ENCODE measurements at regions not wholly inside any gene's neighbourhood (a gene's known extent, or its start where the extent isn't known, plus 50 kb on each side); places are given as distances from the start of the nearest gene placed in this dataset.

DNA sequence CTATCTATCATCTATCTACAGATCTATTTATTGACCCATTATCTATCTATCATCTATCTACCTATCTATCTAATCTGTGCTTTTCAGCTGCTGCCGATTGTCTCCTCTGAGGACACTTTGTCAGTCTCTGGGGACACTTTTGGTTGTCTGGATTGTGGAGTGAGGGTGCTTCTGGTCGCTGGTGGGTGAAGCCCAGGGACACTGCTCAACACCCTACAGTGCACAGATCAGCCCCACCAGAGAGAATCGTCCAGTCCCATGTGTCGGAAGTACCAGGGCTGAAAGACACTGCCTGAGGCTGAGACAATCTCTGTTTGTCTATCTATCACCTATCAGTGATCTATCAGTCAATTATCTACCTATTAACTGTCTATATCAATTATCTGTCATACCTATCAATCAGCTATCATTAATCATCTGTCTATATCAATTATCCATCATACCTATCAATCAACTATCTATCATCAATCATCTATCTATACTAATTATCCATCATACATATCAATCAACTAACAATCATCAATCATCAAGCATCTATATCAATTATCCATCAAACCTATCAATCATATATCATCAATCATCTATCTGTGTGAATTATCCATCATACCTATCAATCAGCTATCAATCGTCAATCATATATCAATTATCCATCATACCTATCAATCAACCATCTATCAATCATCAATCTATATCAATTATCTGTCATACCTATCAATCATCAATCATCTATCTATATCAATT lies 70.0 kb upstream of the PPP2R3B start:
- Histone ChIP-seq H3K79me1 (ENCODE audit: insufficient read depth, low read depth, low read length, poor library complexity, severe bottlenecking) (no peaks in the 10 kb centered on the region), H3K9me3 (ENCODE audit: control insufficient read depth, low read depth, low read length) (no peaks in the 10 kb centered on the region), H3K18ac (ENCODE audit: insufficient read length, low read depth, low read length) (no peak overlapping the region), H3T11ph (ENCODE audit: low read length) (no peak overlapping the region), H2BK20ac (ENCODE audit: low read depth, low read length, poor library complexity, severe bottlenecking) (no peak overlapping the region), H3K14ac (ENCODE audit: insufficient read depth, low read length) (no peak overlapping the region), H3K23ac (ENCODE audit: insufficient read length, low read depth, low read length) (no peak overlapping the region), H3K4ac (ENCODE audit: low read depth, low read length) (no peak overlapping the region), H2AFZ (ENCODE audit: low read length) (no peak overlapping the region), H3K27ac (ENCODE audit: insufficient read length, low read depth, low read length) (no peak overlapping the region), H4K91ac (ENCODE audit: insufficient read length, low read depth, low read length) (no peak overlapping the region), H3K27me3 (ENCODE audit: insufficient read depth, low read length) (no peaks in the 10 kb centered on the region), H3K23me2 (ENCODE audit: insufficient read length, low read depth, low read length, poor library complexity, severe bottlenecking) (no peaks in the 10 kb centered on the region), H2BK5ac (ENCODE audit: insufficient read length, low read length) (no peak overlapping the region), H2BK12ac (ENCODE audit: insufficient read length, low read depth, low read length) (no peak overlapping the region), H3K79me2 (ENCODE audit: insufficient read depth, low read length) (no peaks in the 10 kb centered on the region), H4K8ac (replicated peaks; ENCODE audit: insufficient read length, low read depth, low read length) (no peak overlapping the region), H4K20me1 (ENCODE audit: control insufficient read depth, insufficient read depth, insufficient read length) (no peaks in the 10 kb centered on the region), H4K5ac (ENCODE audit: insufficient read length, low read depth, low read length) (no peak overlapping the region), H2BK120ac (ENCODE audit: low read depth, low read length, poor library complexity, severe bottlenecking) (no peak overlapping the region), H2BK15ac (ENCODE audit: low read depth, low read length) (no peak overlapping the region), H3K4me2 (ENCODE audit: insufficient read depth, insufficient read length, low read length) (no peak overlapping the region), H3K56ac (ENCODE audit: insufficient read length, low read depth, low read length) (no peak overlapping the region), H3K4me1 (ENCODE audit: insufficient read depth, low read length) (no peaks in the 10 kb centered on the region), H2AK5ac (ENCODE audit: insufficient read length, low read length) (no peak overlapping the region), H3K9ac (ENCODE audit: extremely low read depth, insufficient read length, low read length) (no peak overlapping the region)
- no peak overlapping the region for H3K27ac Mint-ChIP-seq
- H3K36me3 Mint-ChIP-seq (ENCODE audit: insufficient read depth in 1 of 3, low read depth in 3 of 3): no peaks in the 10 kb centered on the region
- no CpG with 5 or more reads among the region's 5 CpGs for WGBS (ENCODE audit: extremely low coverage, insufficient read length, low lambda C conversion rate)
- TF ChIP-seq, protein P1, sequence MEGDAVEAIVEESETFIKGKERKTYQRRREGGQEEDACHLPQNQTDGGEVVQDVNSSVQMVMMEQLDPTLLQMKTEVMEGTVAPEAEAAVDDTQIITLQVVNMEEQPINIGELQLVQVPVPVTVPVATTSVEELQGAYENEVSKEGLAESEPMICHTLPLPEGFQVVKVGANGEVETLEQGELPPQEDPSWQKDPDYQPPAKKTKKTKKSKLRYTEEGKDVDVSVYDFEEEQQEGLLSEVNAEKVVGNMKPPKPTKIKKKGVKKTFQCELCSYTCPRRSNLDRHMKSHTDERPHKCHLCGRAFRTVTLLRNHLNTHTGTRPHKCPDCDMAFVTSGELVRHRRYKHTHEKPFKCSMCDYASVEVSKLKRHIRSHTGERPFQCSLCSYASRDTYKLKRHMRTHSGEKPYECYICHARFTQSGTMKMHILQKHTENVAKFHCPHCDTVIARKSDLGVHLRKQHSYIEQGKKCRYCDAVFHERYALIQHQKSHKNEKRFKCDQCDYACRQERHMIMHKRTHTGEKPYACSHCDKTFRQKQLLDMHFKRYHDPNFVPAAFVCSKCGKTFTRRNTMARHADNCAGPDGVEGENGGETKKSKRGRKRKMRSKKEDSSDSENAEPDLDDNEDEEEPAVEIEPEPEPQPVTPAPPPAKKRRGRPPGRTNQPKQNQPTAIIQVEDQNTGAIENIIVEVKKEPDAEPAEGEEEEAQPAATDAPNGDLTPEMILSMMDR (conservative IDR thresholded peaks at IDR 0.05): no peak
- peaks cover 18% of the 10 kb centered on the region for H3K27me3 Mint-ChIP-seq (ENCODE audit: low read depth)
- no peak for DNase-seq
- no peak overlapping the region for H3K4me3 Mint-ChIP-seq
- peaks cover 4 to 10% of the 10 kb centered on the region in 2 experiments; a peak in 4 of 5 replicates for H3K9me3 Mint-ChIP-seq
- peaks cover 0 to 5% of the 10 kb centered on the region in 2 experiments; a peak in 1 of 4 replicates for H3K4me1 Mint-ChIP-seq
